ENCODE measurements at regions not wholly inside any gene's neighbourhood (a gene's known extent, or its start where the extent isn't known, plus 50 kb on each side); places are given as distances from the start of the nearest gene placed in this dataset.
"Not testable (repeated sequence)": the region's sequence is repeated elsewhere in the genome, so short reads cannot be mapped to it uniquely, and the experiment has no call there.

- no peak for DNase-seq (ENCODE audit: low read depth)
Observed at GRCh38 chrX:63581906-63582305, 203.1 kb downstream of the ARHGEF9 start.

GRCh38 chrX:63581398-63581797, 203.6 kb downstream of the ARHGEF9 start:
- DNase-seq (ENCODE audit: low read depth), result no peak

- no peak for DNase-seq (ENCODE audit: low read depth)
Observed at GRCh38 chrX:63576533-63576932, 208.5 kb downstream of the ARHGEF9 start.

GRCh38 chrX:63575700-63576099, 209.3 kb downstream of the ARHGEF9 start:
- DNase-seq (ENCODE audit: low read depth), result not testable (repeated sequence)

- no peak for DNase-seq (ENCODE audit: low read depth)
Observed at GRCh38 chrX:63566856-63567255, 215.7 kb upstream of the SPIN4 start.

- no peak for DNase-seq (ENCODE audit: low read depth)
Observed at GRCh38 chrX:63561425-63561824, 210.3 kb upstream of the SPIN4 start.

- peak; percentile 25 for DNase-seq (ENCODE audit: low read depth)
Observed at GRCh38 chrX:63560601-63561218, 209.6 kb upstream of the SPIN4 start.

GRCh38 chrX:63551856-63552255, 200.7 kb upstream of the SPIN4 start:
- DNase-seq (ENCODE audit: low read depth), result no peak

- DNase-seq (ENCODE audit: low read depth), result no peak
Observed at GRCh38 chrX:63530654-63531053, 179.5 kb upstream of the SPIN4 start.

GRCh38 chrX:63529961-63530360, 178.8 kb upstream of the SPIN4 start:
- DNase-seq (ENCODE audit: low read depth), result no peak

GRCh38 chrX:63526863-63527262, 175.7 kb upstream of the SPIN4 start:
- DNase-seq (ENCODE audit: low read depth), result no peak

GRCh38 chrX:63525491-63525890, 174.4 kb upstream of the SPIN4 start:
- DNase-seq (ENCODE audit: low read depth), result no peak

GRCh38 chrX:63519368-63519767, 168.2 kb upstream of the SPIN4 start:
- not testable (repeated sequence) for DNase-seq (ENCODE audit: low read depth)

GRCh38 chrX:63514569-63515080, 163.5 kb upstream of the SPIN4 start:
- no peak for DNase-seq (ENCODE audit: low read depth)

GRCh38 chrX:63513825-63514568, 162.9 kb upstream of the SPIN4 start:
- DNase-seq (ENCODE audit: low read depth), result no peak

GRCh38 chrX:63511361-63511760, 160.2 kb upstream of the SPIN4 start:
- DNase-seq (ENCODE audit: low read depth), result no peak

GRCh38 chrX:63508668-63509067, 157.5 kb upstream of the SPIN4 start:
- no peak for DNase-seq (ENCODE audit: low read depth)

GRCh38 chrX:63506320-63506719, 155.2 kb upstream of the SPIN4 start:
- DNase-seq (ENCODE audit: low read depth), result no peak

GRCh38 chrX:63503541-63503940, 152.4 kb upstream of the SPIN4 start:
- no peak for DNase-seq (ENCODE audit: low read depth)

GRCh38 chrX:63488546-63489373, 137.6 kb upstream of the SPIN4 start:
- no peak for DNase-seq (ENCODE audit: low read depth)

- no peak for DNase-seq (ENCODE audit: low read depth)
Observed at GRCh38 chrX:63475200-63475599, 124.1 kb upstream of the SPIN4 start.

GRCh38 chrX:63471004-63471403, 119.9 kb upstream of the SPIN4 start:
- no peak for DNase-seq (ENCODE audit: low read depth)

- DNase-seq (ENCODE audit: low read depth), result no peak
Observed at GRCh38 chrX:63470506-63470905, 119.4 kb upstream of the SPIN4 start.
